Activated CD4-positive, alpha-beta T cell treated with anti-CD3 and anti-CD28 coated beads, Interleukin-10, Interleukin-2, amounts not matched to agents 100 ng/mL and 50 ng/mL, durations not matched to agents 16 hours and 8 hours (primary cell): ENCODE measurements at regions not wholly inside any gene's neighbourhood (a gene's known extent, or its start where the extent isn't known, plus 50 kb on each side); places are given as distances from the start of the nearest gene placed in this dataset.
"Not testable (repeated sequence)": the region's sequence is repeated elsewhere in the genome, so short reads cannot be mapped to it uniquely, and the experiment has no call there.

ENCODE experiments used
- DNase-seq: peaks from one replicate; pipeline ENCODE4 v3.0.0-alpha.2; 2020

DNA sequence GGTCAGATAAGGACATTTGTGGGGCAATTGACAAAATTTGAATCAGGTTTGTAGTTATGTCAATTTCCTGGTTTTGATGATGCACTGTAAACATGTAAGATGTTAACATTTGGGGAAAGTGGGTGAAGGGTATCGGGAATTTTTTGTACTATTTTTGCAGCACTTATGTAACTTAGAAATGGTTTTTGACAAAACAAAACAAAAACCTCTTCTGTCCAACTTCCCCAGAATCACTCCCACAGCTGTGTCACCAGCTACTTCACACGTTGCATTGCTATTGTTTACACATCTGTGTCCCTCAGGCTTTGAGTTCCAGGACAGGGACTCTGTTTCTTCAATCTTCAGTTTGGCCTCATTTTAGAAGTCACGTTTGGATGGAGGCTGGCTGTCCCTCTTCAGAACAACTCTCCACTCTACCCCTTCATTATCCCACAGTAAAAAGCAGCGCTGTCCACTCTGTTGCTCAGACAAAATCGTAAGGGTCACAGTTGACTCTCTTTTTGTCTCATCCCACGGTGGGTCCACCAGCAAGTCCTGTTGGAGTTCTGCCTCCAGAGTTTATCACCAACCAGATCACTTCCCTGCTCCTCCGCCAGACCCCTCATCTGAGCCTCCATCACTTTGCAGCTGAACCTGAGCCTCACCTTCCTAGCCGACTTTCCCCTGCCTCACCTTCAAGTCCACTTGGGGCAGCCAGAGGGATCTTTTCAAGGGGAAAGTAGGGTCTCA is 63.2 kb downstream of the NENF start:
- no peak for DNase-seq

DNA sequence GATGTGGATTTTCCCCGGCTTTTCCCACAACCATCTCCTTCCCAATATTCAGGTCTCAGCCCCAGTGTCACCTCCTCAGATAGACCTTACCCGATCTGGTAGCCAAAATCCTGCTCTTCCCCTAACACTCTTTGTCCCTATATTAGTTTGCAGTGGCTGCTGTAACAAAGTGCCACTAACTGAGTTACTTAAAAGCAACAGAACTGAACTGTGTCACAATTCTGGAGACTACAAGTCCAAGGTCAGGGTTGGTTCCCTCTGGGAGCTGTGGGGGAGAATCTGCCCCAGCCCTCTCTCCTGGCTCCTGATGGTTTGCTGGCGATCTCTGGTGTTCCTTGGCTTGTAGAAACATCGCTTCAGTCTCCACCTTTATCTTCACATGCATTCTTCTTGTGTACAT is 64.0 kb downstream of the NENF start:
- DNase-seq, result no peak

DNA sequence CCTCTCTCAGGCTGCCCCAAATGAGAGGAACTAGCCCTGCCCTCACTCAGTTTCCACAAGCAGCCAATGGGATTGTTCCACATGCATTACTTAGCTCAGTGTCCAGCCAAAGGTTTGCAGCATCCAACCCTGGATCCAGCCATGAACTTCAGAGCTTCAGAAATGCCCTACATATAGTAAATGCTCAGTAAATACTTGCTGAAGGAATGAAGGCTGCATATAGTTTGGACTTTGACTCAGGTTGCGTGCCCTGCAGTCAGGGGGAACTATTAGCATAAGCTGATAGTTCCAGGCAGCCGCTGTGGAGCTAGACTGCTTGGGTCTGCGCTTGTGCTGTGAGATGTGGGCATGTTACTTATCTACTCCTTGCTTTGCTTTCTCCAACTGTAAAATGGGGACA is 64.8 kb downstream of the NENF start:
- DNase-seq, result no peak

DNA sequence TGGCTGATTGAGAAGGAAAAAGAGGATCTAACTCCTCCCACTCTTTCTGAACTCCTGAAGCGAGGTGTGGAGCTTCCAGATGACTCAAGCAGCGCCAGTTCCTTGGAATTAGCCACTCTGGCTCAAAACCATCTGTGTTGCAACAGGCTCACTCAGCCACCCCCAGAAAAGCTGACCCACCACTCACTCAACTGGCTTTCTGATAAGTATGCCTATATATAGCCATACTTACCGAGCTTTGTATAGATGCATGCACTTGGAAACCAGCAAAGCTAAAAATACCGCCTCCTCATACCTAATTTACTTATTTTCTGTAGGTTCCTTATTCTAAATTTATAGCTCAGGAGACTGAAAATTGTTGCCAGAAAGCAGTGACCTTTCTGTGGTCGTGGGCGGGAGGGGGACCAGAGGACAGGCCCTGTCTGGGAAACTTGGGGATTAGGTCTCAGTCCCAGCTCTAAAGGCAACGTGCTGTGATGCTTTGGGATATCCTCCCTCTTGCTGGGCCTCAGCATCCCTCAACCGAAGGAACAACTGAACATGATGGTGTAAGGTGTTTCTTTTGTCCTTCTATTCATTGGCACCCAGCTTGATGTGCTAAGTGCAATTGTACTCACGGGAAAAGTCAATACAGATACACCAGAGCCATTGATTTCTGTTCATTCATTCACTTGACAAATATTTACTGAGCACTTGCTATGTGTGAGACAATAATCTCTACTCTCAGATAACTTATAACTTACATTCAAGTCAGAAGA is 65.7 kb downstream of the NENF start:
- no peak for DNase-seq

DNA sequence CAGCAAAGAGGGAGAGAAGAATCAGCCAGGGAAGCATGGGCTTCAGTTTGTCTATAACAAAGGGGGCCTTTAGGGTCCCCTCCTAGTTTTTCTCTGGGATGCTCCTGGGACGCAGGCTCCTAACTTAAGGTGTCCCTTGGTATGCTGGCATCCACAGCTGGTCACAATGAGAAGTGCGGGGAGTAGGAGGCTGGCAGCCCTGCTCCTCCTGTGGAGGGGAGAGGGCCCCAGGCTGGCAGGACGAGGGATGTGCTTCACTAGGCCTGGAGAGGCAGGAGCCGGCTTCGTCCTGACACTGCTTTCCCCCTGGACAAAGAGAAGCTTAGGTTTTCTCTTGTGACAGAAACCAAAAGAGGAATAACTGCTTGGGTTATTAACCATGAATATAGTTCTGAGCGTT is 67.6 kb downstream of the NENF start:
- DNase-seq, result no peak

DNA sequence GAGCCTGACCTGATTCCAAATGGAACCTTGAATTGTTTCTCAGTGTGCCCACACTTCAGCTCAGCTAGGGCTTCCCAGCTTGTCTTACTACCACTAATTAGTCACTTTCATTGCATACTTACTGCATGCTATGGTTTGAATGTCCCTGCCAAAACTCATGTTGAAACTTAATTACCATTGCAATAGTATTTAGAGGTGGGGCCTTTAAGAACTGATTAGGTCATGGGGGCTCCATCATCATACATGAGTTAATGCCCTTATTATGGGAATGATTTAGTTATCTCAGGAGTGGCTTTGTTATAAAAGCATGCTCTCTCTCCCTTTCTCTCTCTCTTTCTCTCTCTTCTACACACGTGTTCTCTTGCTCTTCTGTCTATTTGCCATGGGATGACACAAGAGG is 68.3 kb downstream of the NENF start:
- no peak for DNase-seq

DNA sequence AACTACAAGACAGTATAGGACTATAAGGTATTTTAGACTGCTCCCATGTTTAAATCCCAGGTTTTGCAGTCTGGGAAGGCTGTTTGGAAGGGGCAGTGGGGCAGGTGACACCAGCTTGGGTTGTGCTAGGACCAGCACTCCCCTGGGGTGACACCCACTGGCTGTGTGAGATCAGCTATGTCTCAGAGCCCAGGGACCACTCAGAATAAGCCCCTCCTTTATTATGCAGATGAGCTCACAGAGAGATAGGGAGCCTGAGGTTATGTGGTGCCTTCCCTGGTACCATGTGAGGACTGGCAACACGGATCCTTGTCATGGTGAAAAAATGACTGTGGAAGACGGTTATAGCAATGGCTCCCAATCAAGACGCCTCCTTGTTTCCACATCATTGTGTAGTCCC is 71.0 kb downstream of the NENF start:
- DNase-seq, result no peak

DNA sequence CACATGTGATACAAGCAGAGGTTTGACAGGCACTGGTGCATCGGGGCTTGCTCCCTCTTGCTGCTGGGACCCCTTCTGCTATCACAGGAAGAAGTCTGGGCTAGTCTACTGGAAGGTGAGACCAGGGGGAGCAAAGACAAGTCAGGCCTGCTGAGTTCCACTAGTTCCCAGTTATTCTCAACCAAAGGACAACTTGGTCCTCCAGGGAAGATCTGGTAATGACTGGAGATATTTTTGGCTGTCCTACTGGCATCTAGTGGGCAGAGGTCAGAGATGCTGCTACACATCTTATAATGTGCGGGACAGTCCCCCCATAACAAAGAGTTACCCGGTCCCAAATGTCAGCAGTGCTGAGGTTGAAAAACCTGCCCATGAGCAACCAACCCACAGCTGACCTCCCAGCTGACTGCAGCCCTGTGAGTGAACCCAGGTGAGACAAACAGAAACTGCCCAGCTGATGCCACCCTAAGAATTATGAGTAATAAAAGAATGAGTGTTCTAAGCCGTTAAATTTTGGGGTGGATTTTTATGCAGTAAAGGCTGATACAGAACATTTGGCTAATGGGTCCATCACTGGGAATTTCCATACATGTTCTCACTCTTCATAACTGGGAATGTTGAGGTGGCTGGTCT is 71.6 kb downstream of the NENF start:
- peak; percentile 21 for DNase-seq

DNA sequence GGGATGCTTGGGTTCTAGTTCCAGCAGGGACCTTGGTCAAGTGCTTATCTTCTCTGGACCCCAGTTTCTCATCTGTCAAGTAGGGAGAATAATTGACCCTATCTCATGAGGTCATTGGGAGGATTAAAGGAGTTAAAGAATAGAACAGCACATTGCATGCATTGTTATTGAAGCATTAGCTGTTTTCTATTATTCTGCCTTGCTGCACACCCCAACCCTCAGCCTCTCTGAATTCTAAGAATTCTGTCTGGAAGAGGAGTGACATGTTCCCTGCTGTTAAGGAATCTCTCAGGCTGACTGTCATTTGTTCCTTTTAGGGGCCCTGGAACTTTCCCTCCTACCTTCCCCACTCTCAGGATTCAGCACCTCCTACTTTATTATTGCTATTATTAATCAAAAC is 73.9 kb downstream of the NENF start:
- no peak for DNase-seq

DNA sequence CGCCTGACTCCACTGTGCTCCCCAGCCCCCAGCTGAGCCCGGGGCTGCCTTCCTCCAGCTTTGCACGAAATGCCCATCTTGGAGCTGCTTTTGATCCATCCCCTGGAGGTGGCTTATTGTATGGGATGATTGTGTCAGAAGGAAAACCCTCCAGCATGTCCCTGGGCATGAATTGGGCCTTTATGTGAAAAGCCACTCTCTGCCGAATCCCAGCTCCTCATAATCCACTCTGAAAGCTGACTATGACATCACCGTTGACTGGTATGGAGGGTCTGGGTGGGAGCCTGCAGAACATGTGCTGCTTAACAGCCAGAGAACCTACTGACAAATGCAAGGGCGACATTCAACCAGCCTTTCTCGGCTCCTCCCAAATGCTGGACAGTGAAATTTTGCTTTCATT is 74.6 kb downstream of the NENF start:
- DNase-seq, result no peak

DNA sequence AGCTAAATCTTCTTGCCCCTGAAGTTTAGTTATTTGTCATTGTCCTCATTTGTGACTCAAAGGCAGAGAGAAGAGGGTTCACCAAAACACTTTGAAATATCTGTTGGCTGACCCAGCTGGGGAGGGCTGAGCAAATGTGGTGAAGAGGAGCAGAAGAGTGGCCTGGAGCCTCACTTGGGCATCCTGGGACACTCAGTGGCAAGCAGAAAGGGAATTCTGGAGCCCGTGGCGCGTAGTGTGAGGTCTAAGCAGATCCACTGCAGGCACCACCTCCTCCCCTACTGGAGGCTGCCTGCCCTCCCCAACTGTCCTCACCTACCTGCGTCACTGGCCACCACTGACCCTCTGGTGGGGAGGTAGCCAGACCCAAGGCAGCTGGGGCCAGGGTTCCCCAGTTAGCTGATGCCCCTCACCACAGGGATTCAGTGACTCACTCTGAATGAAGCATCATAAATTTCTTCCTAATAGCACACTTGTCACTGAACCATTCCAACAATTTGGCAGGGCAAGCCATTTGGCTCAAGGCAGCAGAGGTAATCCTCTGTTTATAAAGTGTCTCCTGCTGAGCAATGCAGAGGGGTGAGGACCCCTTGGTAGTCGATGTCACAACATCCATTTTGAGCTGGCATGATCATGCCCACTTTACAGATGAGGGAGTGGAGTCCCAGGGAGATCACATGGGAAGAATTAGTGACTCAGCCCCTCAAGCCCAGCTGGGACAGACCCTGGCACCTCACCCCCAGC is 80.3 kb downstream of the NENF start:
- DNase-seq, result peak; percentile 50

DNA sequence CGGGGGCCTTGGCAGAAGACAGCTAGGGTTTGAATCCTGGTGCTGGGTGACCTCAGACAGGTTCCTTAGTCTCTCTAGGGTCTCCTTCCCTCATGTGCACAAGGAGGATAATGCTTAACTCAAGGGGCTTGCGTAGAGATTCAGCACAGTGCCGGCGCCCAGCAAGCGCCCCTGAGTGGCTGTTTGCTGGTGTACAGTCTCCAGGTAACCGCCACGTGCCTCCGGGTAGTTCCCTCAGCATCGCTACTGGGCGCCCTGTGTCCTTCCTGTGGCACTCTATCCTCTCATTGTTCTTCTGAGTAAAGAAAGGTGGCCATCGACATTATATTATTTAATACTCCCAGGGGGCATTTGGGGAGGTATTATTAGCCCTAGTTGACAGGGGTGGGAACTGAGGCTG is 80.9 kb downstream of the NENF start:
- no peak for DNase-seq

DNA sequence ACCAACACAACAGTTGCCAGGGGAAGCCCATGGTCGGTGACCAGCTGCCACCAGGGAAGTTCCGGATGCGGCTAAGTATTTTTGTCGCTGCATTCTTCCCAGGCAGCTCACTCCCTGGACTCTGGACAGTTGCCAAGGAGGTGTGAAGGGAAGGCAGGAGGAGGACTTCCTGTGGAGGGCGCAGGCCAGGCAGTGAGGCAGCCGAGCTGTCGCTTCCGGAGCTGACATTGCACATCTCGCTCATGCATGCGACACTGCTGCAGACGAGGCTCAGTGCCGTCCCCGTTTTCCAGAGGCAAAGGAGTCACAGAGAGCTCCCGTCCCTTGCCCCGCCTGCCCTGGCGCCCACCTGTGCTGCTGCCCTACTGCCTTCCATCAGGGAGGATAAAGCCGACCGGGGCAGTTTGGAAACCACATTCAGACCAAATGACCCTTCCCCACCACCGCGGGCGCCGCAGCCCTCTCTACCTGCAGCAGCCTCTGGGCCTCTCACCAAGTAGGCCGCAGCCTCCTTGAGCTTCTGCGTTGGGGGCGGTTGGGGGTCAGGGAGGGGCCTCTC is 81.4 kb downstream of the NENF start:
- peak; percentile 26 for DNase-seq

DNA sequence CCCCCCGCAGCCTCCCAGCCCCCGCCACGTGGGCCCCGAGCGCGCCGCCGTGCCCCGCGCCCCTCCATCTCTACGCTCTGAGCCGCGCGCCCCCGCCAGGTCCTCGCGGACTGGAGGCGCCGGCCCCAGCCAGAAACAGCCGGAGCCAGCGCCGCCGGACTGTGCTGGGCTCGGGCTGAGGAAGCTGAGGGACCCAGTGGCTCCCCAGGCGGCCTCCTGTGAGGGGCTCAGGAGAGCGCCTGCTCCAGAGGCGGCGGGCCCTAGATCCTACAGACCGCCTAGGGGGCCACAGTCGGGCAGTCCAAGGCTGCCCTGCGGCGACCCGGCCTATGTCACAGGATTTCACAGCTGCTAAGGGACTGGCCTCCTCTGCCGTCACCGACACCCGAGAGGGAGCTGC is 82.1 kb downstream of the NENF start:
- no peak for DNase-seq

DNA sequence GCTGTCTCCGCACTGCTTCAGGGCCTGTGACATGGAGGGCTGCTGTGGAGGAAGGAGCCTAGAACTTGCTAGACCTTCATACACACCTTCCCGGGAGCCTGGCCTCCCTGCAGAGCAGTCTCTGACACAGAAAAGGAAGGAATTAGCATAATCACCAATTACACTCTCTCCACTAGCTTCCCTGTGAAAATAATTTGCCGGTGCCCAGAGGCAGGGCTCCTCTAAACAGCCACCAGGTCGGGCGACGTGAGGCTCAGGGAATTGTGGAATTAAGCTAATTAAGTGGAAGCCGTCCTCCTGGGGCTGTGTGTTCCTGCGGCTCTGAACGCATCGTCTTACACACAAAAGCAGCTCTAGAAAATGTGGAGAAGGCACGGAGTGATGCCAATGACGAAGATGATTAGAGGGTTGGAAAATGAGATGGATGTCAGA is 82.6 kb downstream of the NENF start:
- DNase-seq, result no peak

DNA sequence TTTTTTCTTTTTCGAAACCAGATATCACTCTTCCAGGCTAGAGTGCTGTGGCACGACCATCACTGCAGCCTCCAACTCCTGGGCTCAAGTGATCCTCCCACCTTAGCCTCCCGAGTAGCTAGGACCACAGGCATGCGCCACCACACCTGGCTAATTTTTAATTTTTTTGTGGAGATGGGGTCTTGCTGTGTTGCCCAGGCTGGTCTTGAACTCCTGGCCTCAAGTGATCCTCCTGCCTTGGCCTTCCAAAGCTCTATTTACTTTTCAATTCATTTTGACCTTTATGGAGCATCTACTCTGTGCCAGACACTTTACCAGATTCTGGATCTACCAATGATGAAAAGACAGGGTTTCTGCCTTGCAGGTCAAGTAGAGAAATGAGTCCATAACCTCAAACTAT is 83.3 kb downstream of the NENF start:
- not testable (repeated sequence) for DNase-seq

DNA sequence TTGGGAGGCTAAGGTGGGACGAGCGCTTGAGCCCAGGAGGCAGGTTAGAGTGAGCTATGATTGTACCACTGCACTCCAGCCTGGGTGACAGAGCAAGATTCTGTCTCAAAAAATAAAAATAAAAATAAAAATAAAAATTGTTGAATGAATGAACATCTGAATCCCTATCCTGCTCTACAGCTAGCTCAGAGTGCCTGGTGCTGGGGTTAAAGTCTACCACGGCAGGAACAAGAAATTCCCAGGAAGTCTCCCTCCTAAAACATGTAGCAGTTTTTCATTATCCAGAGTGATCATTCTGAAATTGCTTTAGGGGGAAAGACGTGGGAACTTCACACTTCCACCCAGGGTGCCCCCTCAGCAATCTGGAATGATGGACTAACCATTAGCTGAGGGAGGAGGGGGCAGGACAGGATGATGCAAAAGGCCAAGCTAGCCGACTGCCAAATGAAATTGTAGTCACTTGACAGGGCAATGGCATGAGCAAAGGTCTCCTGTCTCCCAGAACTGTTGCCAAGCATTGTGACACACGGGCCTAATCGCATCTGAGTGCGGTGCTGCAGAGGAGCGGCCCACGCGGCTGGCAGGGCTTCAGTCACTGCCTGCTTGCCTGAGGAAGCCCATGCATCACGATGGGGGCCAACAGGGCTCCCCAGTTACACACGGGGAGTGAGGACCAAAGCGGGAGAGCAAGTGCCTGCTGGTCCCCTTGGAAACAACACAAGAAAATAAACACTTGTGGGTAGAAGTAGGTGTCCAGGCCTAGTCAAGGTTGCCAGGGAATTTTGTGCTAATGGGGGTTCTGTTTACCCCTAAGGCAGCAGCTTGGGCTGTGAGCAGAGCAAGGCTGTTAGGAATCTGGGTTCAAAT is 85.7 kb downstream of the NENF start:
- no peak for DNase-seq

DNA sequence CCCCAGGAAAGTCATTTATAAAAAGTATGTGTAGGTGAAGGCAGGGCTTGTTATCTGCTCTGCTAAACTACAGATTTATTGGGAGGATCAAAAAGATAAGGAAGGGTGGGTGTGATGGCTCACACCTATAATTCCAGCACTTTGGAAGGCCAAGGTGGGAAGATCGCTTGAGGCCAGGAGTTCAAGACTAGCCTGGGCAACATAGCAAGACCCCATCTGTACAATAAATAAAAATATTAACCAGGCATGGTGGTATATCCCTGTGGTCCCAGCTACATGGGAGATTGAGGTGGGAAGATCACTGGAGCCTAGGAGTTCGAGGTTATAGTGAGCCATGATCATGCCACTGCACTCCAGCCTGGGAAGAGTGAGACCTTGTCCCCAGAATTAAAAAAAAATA is 86.4 kb downstream of the NENF start:
- no peak for DNase-seq

DNA sequence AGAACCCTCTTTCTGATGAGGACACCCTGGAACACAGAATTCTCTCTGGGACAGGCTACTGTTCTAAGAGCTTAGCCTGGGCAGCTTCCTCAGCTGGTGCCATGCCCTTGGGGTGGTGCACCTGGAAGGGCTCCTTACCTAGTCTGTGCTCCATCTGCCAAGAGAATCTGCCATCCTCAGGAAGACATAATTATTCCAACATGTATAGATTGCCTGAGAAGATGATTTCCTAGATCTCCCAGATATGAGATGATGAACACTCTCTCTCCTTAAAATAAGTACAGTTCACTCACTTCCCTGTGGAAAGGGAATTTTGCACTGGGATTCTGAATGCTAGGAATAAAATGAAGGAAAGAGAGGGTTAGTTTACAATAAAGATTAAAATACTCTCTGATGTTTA is 87.6 kb downstream of the NENF start:
- DNase-seq, result no peak

DNA sequence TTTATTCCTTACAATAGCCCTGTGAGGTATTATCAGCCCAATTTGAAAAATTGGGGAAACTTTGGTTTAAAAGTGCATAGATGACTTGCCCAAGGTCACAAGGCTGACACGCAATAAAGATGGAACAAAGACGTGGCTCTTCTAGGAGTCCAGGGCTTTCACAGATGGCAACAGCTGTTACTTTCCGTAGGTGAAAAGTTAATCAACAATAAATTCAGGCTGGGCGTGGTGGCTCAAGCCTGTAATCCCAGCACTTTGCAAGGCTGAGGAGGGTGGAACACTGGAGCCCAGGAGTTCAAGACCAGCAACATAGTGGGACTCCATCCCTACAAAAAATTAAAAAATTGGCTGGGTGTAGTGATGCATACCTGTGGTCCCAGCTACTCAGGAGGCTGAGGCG is 87.8 kb upstream of the ATF3 start:
- no peak for DNase-seq

DNA sequence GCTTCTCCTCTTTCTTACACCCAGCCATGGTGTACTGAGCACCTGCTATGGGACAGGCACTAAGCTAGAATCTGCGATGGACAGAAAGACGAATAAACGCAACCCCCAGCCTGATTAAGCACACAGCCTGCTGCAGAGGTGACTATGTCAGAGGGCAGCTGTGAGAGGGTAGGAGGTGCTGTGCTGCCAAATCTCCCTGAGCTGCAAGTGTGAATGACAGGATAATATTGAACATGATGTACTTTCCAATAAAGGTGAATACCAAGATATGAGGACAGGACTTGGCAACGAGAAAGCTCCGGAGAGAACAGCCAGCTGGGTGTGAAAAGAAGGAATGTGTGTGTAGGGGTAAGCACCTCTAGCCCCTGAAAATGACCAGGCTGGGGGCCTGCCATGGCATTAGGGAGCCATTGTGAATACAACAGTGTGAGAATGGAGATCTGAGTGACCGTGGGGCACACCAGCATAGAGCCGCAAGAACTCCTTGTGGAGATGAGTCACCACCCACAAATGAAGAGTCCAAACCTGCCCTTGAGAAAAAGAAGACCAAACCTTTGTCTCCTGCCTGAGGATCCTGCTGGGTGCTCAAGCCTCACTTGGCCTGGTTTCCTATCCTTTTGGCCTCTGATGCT is 83.0 kb upstream of the ATF3 start:
- no peak for DNase-seq

DNA sequence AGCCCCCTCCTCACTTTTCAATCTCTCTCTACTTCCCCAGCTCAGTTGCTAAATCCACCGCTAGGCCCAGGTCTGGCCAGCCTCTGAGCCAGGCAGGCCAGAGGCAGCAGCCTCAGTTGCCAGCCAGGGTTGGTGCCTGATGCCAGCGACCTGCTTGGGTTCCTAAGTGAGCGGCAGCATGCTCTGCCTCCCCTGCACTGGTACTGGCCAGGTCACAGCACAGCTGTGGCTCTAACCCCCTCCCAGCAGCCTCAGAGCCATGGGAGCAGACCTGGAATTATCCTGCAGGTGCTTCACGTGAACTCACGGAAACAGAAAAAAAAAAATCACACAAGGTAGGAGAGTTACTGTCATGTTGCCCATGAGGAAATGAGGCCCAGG is 82.5 kb upstream of the ATF3 start:
- no peak for DNase-seq
